ENCODE measurements at regions not wholly inside any gene's neighbourhood (a gene's known extent, or its start where the extent isn't known, plus 50 kb on each side); places are given as distances from the start of the nearest gene placed in this dataset.

GRCh38 chr10:6813856-6814255 lies 233.8 kb upstream of the PRKCQ start:
- TF ChIP-seq MAX (CRISPR knock-in tag; IDR thresholded peaks at IDR 0.05): no peak
- no peak for TF ChIP-seq CTCF (IDR thresholded peaks at IDR 0.05)
- no peak for TF ChIP-seq CREB1 (CRISPR knock-in tag; IDR thresholded peaks at IDR 0.05)
- TF ChIP-seq JUN (CRISPR knock-in tag; IDR thresholded peaks at IDR 0.05): no peak
- no peak for TF ChIP-seq SP1 (CRISPR knock-in tag; conservative IDR thresholded peaks at IDR 0.05)
- no peak for TF ChIP-seq NR1H2 (CRISPR knock-in tag; IDR thresholded peaks at IDR 0.05)
- TF ChIP-seq TCF7 (CRISPR knock-in tag; IDR thresholded peaks at IDR 0.05; ENCODE audit: low read depth): no peak
- no peak for TF ChIP-seq ZNF512 (CRISPR knock-in tag; IDR thresholded peaks at IDR 0.05; ENCODE audit: borderline replicate concordance)
- TF ChIP-seq ZNF138 (CRISPR knock-in tag; conservative IDR thresholded peaks at IDR 0.05): no peak
- no peak for TF ChIP-seq NR3C1 (CRISPR knock-in tag; conservative IDR thresholded peaks at IDR 0.05; ENCODE audit: low read depth)
- TF ChIP-seq TP53 (CRISPR knock-in tag; IDR thresholded peaks at IDR 0.05): no peak
- no peak for TF ChIP-seq ZBTB43 (CRISPR knock-in tag; IDR thresholded peaks at IDR 0.05)
